ENCODE measurements at regions not wholly inside any gene's neighbourhood (a gene's known extent, or its start where the extent isn't known, plus 50 kb on each side); places are given as distances from the start of the nearest gene placed in this dataset.
"Not testable (repeated sequence)": the region's sequence is repeated elsewhere in the genome, so short reads cannot be mapped to it uniquely, and the experiment has no call there.

GRCh38 chr6:6748001-6748400 lies 159.5 kb downstream of the LY86 start:
- no peak for DNase-seq (ENCODE audit: low spot score)

- DNase-seq (ENCODE audit: low spot score) = peak; percentile 54
These were observed 161.4 kb downstream of the LY86 start for GRCh38 chr6:6749702-6750491.

- DNase-seq (ENCODE audit: low spot score) = no peak
These were observed 162.2 kb downstream of the LY86 start for GRCh38 chr6:6750594-6751265.

- no peak for DNase-seq (ENCODE audit: low spot score)
These were observed 162.7 kb downstream of the LY86 start for GRCh38 chr6:6751266-6751596.

- DNase-seq (ENCODE audit: low spot score) = no peak
These were observed 163.1 kb downstream of the LY86 start for GRCh38 chr6:6751619-6752023.

- peak; percentile 55 for DNase-seq (ENCODE audit: low spot score)
These were observed 163.6 kb downstream of the LY86 start for GRCh38 chr6:6752129-6752528.

GRCh38 chr6:6753301-6753700 lies 164.8 kb downstream of the LY86 start:
- DNase-seq (ENCODE audit: low spot score) = no peak

- no peak for DNase-seq (ENCODE audit: low spot score)
These were observed 168.0 kb downstream of the LY86 start for GRCh38 chr6:6756526-6756925.

- no peak for DNase-seq (ENCODE audit: low spot score)
These were observed 170.0 kb downstream of the LY86 start for GRCh38 chr6:6758546-6758914.

- DNase-seq (ENCODE audit: low spot score) = peak; percentile 76
These were observed 170.6 kb downstream of the LY86 start for GRCh38 chr6:6758915-6759654.

GRCh38 chr6:6760002-6760401 lies 171.5 kb downstream of the LY86 start:
- DNase-seq (ENCODE audit: low spot score) = no peak

- DNase-seq (ENCODE audit: low spot score) = not testable (repeated sequence)
These were observed 174.0 kb downstream of the LY86 start for GRCh38 chr6:6762566-6762965.

GRCh38 chr6:6764764-6765434 lies 176.4 kb downstream of the LY86 start:
- DNase-seq (ENCODE audit: low spot score) = no peak

GRCh38 chr6:6766230-6766905 lies 177.8 kb downstream of the LY86 start:
- no peak for DNase-seq (ENCODE audit: low spot score)

- DNase-seq (ENCODE audit: low spot score) = no peak
These were observed 180.9 kb downstream of the LY86 start for GRCh38 chr6:6769466-6769865.

- DNase-seq (ENCODE audit: low spot score) = no peak
These were observed 182.9 kb downstream of the LY86 start for GRCh38 chr6:6771224-6771945.

- DNase-seq (ENCODE audit: low spot score) = no peak
These were observed 183.4 kb downstream of the LY86 start for GRCh38 chr6:6771964-6772363.

GRCh38 chr6:6772751-6773150 lies 184.2 kb downstream of the LY86 start:
- no peak for DNase-seq (ENCODE audit: low spot score)

GRCh38 chr6:6775074-6775473 lies 186.6 kb downstream of the LY86 start:
- no peak for DNase-seq (ENCODE audit: low spot score)

GRCh38 chr6:6780231-6780630 lies 191.7 kb downstream of the LY86 start:
- no peak for DNase-seq (ENCODE audit: low spot score)

GRCh38 chr6:6781172-6781872 lies 192.8 kb downstream of the LY86 start:
- DNase-seq (ENCODE audit: low spot score) = no peak
